GM12878 (cell line): ENCODE measurements at regions not wholly inside any gene's neighbourhood (a gene's known extent, or its start where the extent isn't known, plus 50 kb on each side); places are given as distances from the start of the nearest gene placed in this dataset.
A peak's percentile ranks its signal among the peaks of the same experiment; 100 is the strongest.

Source experiments
- ATAC-seq: fragments of 200-7000 bp; cut with Tn5 transposase; 3 replicates; pipeline ENCODE4 v1.9.1; 2020; ENCODE audit warnings: mild to moderate bottlenecking, moderate library complexity
- BruUV-seq: library from RNA; stranded (reverse); fragments of 400-500 nt; replicated peaks from 2 replicates; lab custom pipeline; 2021; lab: Mats Ljungman, UMichigan
- CTCF ChIA-PET: fragments of 300-600 bp; sonication (Branson Sonifier 250); formaldehyde crosslinking; extraction: SDS; loops from one replicate; lab custom pipeline; 2021; ENCODE audit warnings: inconsistent platforms; lab: Yijun Ruan, JAX
- POLR2A ChIA-PET: fragments of 350-600 bp; formaldehyde crosslinking; extraction: SDS; loops from one replicate; lab custom pipeline; 2021; ENCODE audit warnings: inconsistent platforms; lab: Charles Lee
- RAD21 ChIA-PET: fragments of 300-600 bp; sonication (Branson Sonifier 250); formaldehyde crosslinking; loops from one replicate; lab custom pipeline; 2023; ENCODE audit warnings: antibody characterized with exemption; ENCODE audit not compliant: unreplicated experiment; lab: Charles Lee
- SMC1A ChIA-PET: fragments of 300-600 bp; sonication (Branson Sonifier 250); formaldehyde crosslinking; loops from one replicate; lab custom pipeline; 2023; ENCODE audit not compliant: unreplicated experiment, uncharacterized antibody; lab: Charles Lee
- DNase-seq: peaks from one replicate; pipeline ENCODE4 v3.0.0-alpha.2; 2011; ENCODE audit warnings: low read depth, low spot score
- FAIRE-seq: peaks from 3 replicates; lab custom pipeline; 2011; peaks lifted over from hg19 to GRCh38; lab: Jason Lieb, UNC
- H2AFZ ChIP-seq: 2 replicates; pipeline ENCODE4 v1.6.0; 2011; ENCODE audit warnings: low read depth, low read length, control low read depth; ENCODE audit not compliant: control insufficient read depth
- H3K27ac ChIP-seq: 2 replicates; pipeline ENCODE4 v1.5.1; 2011; ENCODE audit warnings: control low read depth; ENCODE audit not compliant: control insufficient read depth, insufficient read depth
- H3K27me3 ChIP-seq, 2 experiments: replicated peaks in 1 of 2; 2 replicates each; pipeline versions ENCODE4 v1.6.0 to v1.6.1; 2011; ENCODE audit warnings: low read length in 1 of 2; ENCODE audit not compliant: control insufficient read depth in 2 of 2, insufficient read depth in 2 of 2
- H3K36me3 ChIP-seq, 2 experiments: 2 replicates each; pipeline ENCODE4 v1.5.1; 2011; ENCODE audit warnings: low read length in 1 of 2; ENCODE audit not compliant: control insufficient read depth in 2 of 2, insufficient read depth in 2 of 2
- H3K4me1 ChIP-seq: 2 replicates; pipeline ENCODE4 v1.6.1; 2011; ENCODE audit warnings: mild to moderate bottlenecking, low read length, moderate library complexity, mixed read lengths; ENCODE audit not compliant: control insufficient read depth, insufficient read depth
- H3K4me2 ChIP-seq: 2 replicates; pipeline ENCODE4 v1.6.0; 2011; ENCODE audit warnings: control low read depth; ENCODE audit not compliant: control insufficient read depth, insufficient read depth
- H3K4me3 ChIP-seq: fragments of 200-600 bp; sonication (generic); 2 replicates; pipeline ENCODE4 v1.5.1; 2016
- H3K79me2 ChIP-seq: 2 replicates; pipeline ENCODE4 v1.6.0; 2011; ENCODE audit warnings: low read length; ENCODE audit not compliant: control insufficient read depth, insufficient read depth
- H3K9ac ChIP-seq: 2 replicates; pipeline ENCODE4 v1.8.0; 2011; ENCODE audit warnings: low read length, control low read depth, mixed read lengths; ENCODE audit not compliant: control insufficient read depth, insufficient read depth
- H3K9me3 ChIP-seq: replicated peaks from 3 replicates; pipeline ENCODE4 v1.5.1; 2011; ENCODE audit warnings: mild to moderate bottlenecking, low read length; ENCODE audit not compliant: control insufficient read depth, insufficient read depth
- H4K20me1 ChIP-seq: 2 replicates; pipeline ENCODE4 v1.6.0; 2011; ENCODE audit not compliant: control insufficient read depth, insufficient read depth
- ASH2L ChIP-seq: fragments of 300-600, 200-600 bp; sonication (generic); IDR thresholded peaks from 2 replicates; pipeline ENCODE4 v1.6.1; 2017; ENCODE audit warnings: low read depth, mild to moderate bottlenecking, borderline replicate concordance
- EGR1 ChIP-seq, 2 experiments: IDR thresholded peaks; 1 replicate in 1 of 2; 2 replicates in 1 of 2; pipeline ENCODE4 v1.6.1; 2011 to 2012; ENCODE audit warnings: low read depth in 2 of 2, low read length in 2 of 2, borderline replicate concordance in 1 of 2, mild to moderate bottlenecking in 1 of 2, moderate library complexity in 1 of 2
- ETV6 ChIP-seq, 2 experiments: fragments of 450-650 bp in 1 of 2; IDR thresholded peaks in 1 of 2; conservative IDR thresholded peaks in 1 of 2; 2 replicates each; pipeline ENCODE4 v1.6.1; 2014; ENCODE audit warnings: antibody characterized with exemption in 1 of 2, borderline replicate concordance in 1 of 2, low read depth in 1 of 2, mild to moderate bottlenecking in 1 of 2, moderate library complexity in 1 of 2
- KDM1A ChIP-seq: fragments of 200-600 bp; sonication (generic); IDR thresholded peaks from 2 replicates; pipeline ENCODE4 v1.6.1; 2016; ENCODE audit warnings: borderline replicate concordance
- PAX8 ChIP-seq: fragments of 450-650 bp; IDR thresholded peaks from 2 replicates; pipeline ENCODE4 v1.6.1; 2017; ENCODE audit warnings: mild to moderate bottlenecking, moderate library complexity
- RAD51 ChIP-seq: fragments of 450-650 bp; IDR thresholded peaks from 2 replicates; pipeline ENCODE4 v1.6.1; 2016; ENCODE audit warnings: moderate library complexity, mild to moderate bottlenecking, inconsistent platforms
- RELA ChIP-seq: fragments of 450-650 bp; IDR thresholded peaks from 2 replicates; pipeline ENCODE4 v1.8.0; 2014; ENCODE audit warnings: borderline replicate concordance; ENCODE audit not compliant: partially characterized antibody
- REST ChIP-seq: IDR thresholded peaks from 2 replicates; pipeline ENCODE4 v1.6.1; 2012; ENCODE audit warnings: mild to moderate bottlenecking, low read depth, low read length
- SRF ChIP-seq, 2 experiments: IDR thresholded peaks; 2 replicates each; pipeline ENCODE4 v1.6.1; 2011; ENCODE audit warnings: low read depth in 2 of 2, low read length in 2 of 2, mild to moderate bottlenecking in 1 of 2, moderate library complexity in 1 of 2
- WRNIP1 ChIP-seq: IDR thresholded peaks from 2 replicates; pipeline ENCODE4 v1.6.1; 2011; ENCODE audit warnings: low read depth, low read length, improper control_type of control experiment, borderline replicate concordance
- ZBTB4 ChIP-seq: fragments of 450-650 bp; formaldehyde crosslinking; IDR thresholded peaks from 2 replicates; pipeline ENCODE4 v1.4.0; 2022; ENCODE audit warnings: mild to moderate bottlenecking, moderate library complexity
- WGBS: methylation state at CpG from one replicate; pipeline ENCODE4 v1.1.6; 2016; ENCODE audit warnings: low lambda C conversion rate; ENCODE audit not compliant: insufficient replicate concordance, insufficient coverage; ENCODE audit errors: missing lambda C conversion rate; 5-methylcytosine and 5-hydroxymethylcytosine counted together
- in situ Hi-C: fragments of 300-500 bp; cut with MboI; formaldehyde crosslinking; loops from 9 replicates; pipeline ENCODE4 v1.14.3; 2018; ENCODE audit warnings: mixed read lengths
- intact Hi-C: fragments of 100-400 bp; cut with micrococcal nuclease; formaldehyde crosslinking; loops from one replicate; pipeline ENCODE4 v1.14.2; 2022; ENCODE audit not compliant: unreplicated experiment

- in situ Hi-C loops (no loop called here), intact Hi-C loops (no loop called here)
- H4K20me1 ChIP-seq, result no peaks in the 10 kb centered on the region
- H3K4me2 ChIP-seq, result no peak overlapping the region
- TF ChIP-seq REST (peak; percentile 76; the same call in 1 of the 2 replicates), RAD51 (no peak), PAX8 (no peak)
- BruUV-seq, result no TSS peak
- FAIRE-seq, result no peak
- no peak overlapping the region for H3K4me3 ChIP-seq
- ChIA-PET POLR2A (no interaction called here), SMC1A (no interaction called here), CTCF (no interaction called here), RAD21 (no interaction called here)
- no peaks in the 10 kb centered on the region for H3K27me3 ChIP-seq
- H3K79me2 ChIP-seq, result no peaks in the 10 kb centered on the region
- no peaks in the 10 kb centered on the region for H3K4me1 ChIP-seq
- H3K27ac ChIP-seq, result no peak overlapping the region
- no peak overlapping the region for H2AFZ ChIP-seq
- no peak for ATAC-seq
- no peaks in the 10 kb centered on the region for H3K36me3 ChIP-seq
- WGBS, result 43% methylated on average over 3 of the region's 3 CpGs
- DNase-seq, result no peak
- H3K9ac ChIP-seq, result no peak overlapping the region
- no peaks in the 10 kb centered on the region for H3K9me3 ChIP-seq
Measured at GRCh38 chr16:6193718-6194117, 1096.1 kb upstream of the EEF2KMT start.

GRCh38 chr16:6192984-6193383, 1095.4 kb upstream of the EEF2KMT start:
- no peaks in the 10 kb centered on the region for H3K79me2 ChIP-seq
- no peak for DNase-seq
- no peaks in the 10 kb centered on the region for H3K9me3 ChIP-seq
- in situ Hi-C loops, result no loop called here
- ChIA-PET CTCF (no interaction called here), POLR2A (no interaction called here), SMC1A (interaction anchor here (0.6 kb wide), 1 partner anchor 651 kb away, joined by 3 read pairs; no protein-coding TSS in a partner anchor), RAD21 (no interaction called here)
- intact Hi-C loops, result no loop called here
- H3K27ac ChIP-seq, result no peak overlapping the region
- no peak overlapping the region for H3K9ac ChIP-seq
- no peak overlapping the region for H2AFZ ChIP-seq
- no peaks in the 10 kb centered on the region for H3K27me3 ChIP-seq
- WGBS, result 20% methylated on average over 5 of the region's 5 CpGs
- FAIRE-seq, result no peak
- no peaks in the 10 kb centered on the region for H3K36me3 ChIP-seq
- TF ChIP-seq ETV6 (conservative IDR thresholded peaks at IDR 0.05 in 1 of 2, IDR thresholded peaks at IDR 0.05 in 1 of 2; ENCODE audit: borderline replicate concordance in 1 of 2, low read depth in 1 of 2) (no peak), WRNIP1 (no peak), SRF (IDR thresholded peaks at IDR 0.05; ENCODE audit: low read depth in 2 of 2, low read length in 2 of 2) (no peak), EGR1 (IDR thresholded peaks at IDR 0.05; ENCODE audit: borderline replicate concordance in 1 of 2, low read depth in 2 of 2, low read length in 2 of 2) (no peak), RELA (no peak), ASH2L (no peak), KDM1A (no peak), ZBTB4 (CRISPR knock-in tag) (no peak)
- no peak for ATAC-seq
- BruUV-seq, result no TSS peak
- H3K4me2 ChIP-seq, result no peak overlapping the region
- no peaks in the 10 kb centered on the region for H4K20me1 ChIP-seq
- no peak overlapping the region for H3K4me3 ChIP-seq
- H3K4me1 ChIP-seq, result no peaks in the 10 kb centered on the region
